ENCODE measurements at regions not wholly inside any gene's neighbourhood (a gene's known extent, or its start where the extent isn't known, plus 50 kb on each side); places are given as distances from the start of the nearest gene placed in this dataset.

DNA sequence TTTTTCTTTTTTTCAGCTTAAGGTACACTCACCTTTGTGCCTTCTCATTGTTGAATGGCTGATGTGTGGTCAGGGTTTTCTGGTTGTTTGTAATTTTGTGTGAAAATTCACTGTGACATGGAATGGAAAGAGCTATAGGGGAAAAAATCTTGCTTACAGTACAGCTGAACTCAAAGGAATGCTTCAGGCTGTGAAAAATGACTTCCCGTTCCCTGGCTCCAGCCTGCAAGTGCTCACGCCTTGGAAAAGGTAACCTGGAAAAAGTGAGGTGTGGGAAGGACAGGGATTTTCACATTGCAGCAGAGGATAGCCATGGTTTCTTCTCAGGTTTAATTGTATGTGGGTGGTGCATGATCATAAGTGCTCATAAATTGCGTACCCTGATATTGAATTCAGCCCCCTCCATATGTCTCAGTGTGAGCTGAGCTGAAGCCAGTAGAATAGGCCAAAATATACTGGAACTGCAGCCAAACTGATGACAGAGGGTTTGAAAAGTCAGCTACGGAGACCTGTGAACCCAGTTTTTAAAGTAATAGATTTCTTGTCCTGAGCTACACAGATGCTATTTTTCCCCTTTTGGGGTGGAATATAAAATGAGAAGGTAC lies 228.7 kb upstream of the RASGRP1 start (continued):
- TF ChIP-seq, protein P1, sequence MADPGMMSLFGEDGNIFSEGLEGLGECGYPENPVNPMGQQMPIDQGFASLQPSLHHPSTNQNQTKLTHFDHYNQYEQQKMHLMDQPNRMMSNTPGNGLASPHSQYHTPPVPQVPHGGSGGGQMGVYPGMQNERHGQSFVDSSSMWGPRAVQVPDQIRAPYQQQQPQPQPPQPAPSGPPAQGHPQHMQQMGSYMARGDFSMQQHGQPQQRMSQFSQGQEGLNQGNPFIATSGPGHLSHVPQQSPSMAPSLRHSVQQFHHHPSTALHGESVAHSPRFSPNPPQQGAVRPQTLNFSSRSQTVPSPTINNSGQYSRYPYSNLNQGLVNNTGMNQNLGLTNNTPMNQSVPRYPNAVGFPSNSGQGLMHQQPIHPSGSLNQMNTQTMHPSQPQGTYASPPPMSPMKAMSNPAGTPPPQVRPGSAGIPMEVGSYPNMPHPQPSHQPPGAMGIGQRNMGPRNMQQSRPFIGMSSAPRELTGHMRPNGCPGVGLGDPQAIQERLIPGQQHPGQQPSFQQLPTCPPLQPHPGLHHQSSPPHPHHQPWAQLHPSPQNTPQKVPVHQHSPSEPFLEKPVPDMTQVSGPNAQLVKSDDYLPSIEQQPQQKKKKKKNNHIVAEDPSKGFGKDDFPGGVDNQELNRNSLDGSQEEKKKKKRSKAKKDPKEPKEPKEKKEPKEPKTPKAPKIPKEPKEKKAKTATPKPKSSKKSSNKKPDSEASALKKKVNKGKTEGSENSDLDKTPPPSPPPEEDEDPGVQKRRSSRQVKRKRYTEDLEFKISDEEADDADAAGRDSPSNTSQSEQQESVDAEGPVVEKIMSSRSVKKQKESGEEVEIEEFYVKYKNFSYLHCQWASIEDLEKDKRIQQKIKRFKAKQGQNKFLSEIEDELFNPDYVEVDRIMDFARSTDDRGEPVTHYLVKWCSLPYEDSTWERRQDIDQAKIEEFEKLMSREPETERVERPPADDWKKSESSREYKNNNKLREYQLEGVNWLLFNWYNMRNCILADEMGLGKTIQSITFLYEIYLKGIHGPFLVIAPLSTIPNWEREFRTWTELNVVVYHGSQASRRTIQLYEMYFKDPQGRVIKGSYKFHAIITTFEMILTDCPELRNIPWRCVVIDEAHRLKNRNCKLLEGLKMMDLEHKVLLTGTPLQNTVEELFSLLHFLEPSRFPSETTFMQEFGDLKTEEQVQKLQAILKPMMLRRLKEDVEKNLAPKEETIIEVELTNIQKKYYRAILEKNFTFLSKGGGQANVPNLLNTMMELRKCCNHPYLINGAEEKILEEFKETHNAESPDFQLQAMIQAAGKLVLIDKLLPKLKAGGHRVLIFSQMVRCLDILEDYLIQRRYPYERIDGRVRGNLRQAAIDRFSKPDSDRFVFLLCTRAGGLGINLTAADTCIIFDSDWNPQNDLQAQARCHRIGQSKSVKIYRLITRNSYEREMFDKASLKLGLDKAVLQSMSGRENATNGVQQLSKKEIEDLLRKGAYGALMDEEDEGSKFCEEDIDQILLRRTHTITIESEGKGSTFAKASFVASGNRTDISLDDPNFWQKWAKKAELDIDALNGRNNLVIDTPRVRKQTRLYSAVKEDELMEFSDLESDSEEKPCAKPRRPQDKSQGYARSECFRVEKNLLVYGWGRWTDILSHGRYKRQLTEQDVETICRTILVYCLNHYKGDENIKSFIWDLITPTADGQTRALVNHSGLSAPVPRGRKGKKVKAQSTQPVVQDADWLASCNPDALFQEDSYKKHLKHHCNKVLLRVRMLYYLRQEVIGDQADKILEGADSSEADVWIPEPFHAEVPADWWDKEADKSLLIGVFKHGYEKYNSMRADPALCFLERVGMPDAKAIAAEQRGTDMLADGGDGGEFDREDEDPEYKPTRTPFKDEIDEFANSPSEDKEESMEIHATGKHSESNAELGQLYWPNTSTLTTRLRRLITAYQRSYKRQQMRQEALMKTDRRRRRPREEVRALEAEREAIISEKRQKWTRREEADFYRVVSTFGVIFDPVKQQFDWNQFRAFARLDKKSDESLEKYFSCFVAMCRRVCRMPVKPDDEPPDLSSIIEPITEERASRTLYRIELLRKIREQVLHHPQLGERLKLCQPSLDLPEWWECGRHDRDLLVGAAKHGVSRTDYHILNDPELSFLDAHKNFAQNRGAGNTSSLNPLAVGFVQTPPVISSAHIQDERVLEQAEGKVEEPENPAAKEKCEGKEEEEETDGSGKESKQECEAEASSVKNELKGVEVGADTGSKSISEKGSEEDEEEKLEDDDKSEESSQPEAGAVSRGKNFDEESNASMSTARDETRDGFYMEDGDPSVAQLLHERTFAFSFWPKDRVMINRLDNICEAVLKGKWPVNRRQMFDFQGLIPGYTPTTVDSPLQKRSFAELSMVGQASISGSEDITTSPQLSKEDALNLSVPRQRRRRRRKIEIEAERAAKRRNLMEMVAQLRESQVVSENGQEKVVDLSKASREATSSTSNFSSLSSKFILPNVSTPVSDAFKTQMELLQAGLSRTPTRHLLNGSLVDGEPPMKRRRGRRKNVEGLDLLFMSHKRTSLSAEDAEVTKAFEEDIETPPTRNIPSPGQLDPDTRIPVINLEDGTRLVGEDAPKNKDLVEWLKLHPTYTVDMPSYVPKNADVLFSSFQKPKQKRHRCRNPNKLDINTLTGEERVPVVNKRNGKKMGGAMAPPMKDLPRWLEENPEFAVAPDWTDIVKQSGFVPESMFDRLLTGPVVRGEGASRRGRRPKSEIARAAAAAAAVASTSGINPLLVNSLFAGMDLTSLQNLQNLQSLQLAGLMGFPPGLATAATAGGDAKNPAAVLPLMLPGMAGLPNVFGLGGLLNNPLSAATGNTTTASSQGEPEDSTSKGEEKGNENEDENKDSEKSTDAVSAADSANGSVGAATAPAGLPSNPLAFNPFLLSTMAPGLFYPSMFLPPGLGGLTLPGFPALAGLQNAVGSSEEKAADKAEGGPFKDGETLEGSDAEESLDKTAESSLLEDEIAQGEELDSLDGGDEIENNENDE (IDR thresholded peaks at IDR 0.05; ENCODE audit: insufficient replicate concordance, low read length): no peak
- TF ChIP-seq POU5F1 (IDR thresholded peaks at IDR 0.05; ENCODE audit: low read depth, low read length): no peak
- no peak for TF ChIP-seq SUZ12 (IDR thresholded peaks at IDR 0.05; ENCODE audit: low read length)
- TF ChIP-seq RBBP5 (IDR thresholded peaks at IDR 0.05; ENCODE audit: borderline replicate concordance, low read depth, low read length): no peak
- TF ChIP-seq CREB1 (IDR thresholded peaks at IDR 0.05): no peak
- TF ChIP-seq SAP30 (IDR thresholded peaks at IDR 0.05; ENCODE audit: insufficient read depth, insufficient replicate concordance, low read length): no peak
- no peak for TF ChIP-seq EGR1 (IDR thresholded peaks at IDR 0.05; ENCODE audit: borderline replicate concordance, low read depth, low read length)
- no peak for TF ChIP-seq HDAC6 (IDR thresholded peaks at IDR 0.05; ENCODE audit: low read depth, low read length)
- no peak for TF ChIP-seq SIN3A (conservative IDR thresholded peaks at IDR 0.05 in 1 of 2, IDR thresholded peaks at IDR 0.05 in 1 of 2; ENCODE audit: low read depth in 1 of 2, low read length in 2 of 2)
- no peak for TF ChIP-seq JUND (IDR thresholded peaks at IDR 0.05; ENCODE audit: low read length)
- TF ChIP-seq, protein P2, sequence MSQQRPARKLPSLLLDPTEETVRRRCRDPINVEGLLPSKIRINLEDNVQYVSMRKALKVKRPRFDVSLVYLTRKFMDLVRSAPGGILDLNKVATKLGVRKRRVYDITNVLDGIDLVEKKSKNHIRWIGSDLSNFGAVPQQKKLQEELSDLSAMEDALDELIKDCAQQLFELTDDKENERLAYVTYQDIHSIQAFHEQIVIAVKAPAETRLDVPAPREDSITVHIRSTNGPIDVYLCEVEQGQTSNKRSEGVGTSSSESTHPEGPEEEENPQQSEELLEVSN (IDR thresholded peaks at IDR 0.05): no peak
